GM12878 (cell line): ENCODE measurements at regions not wholly inside any gene's neighbourhood (a gene's known extent, or its start where the extent isn't known, plus 50 kb on each side); places are given as distances from the start of the nearest gene placed in this dataset.

Experiments used
- EZH2 ChIP-seq: IDR thresholded peaks from 2 replicates; pipeline ENCODE4 v1.6.1; 2012; ENCODE audit warnings: low read depth, mild to moderate bottlenecking, control low read depth, inconsistent platforms, low read length, borderline replicate concordance; ENCODE audit not compliant: control insufficient read depth
- TF ChIP-seq, protein P1 (sequence below): fragments of 450-650 bp; IDR thresholded peaks from 2 replicates; pipeline ENCODE4 v1.6.1; 2017; ENCODE audit warnings: mild to moderate bottlenecking, moderate library complexity

DNA sequence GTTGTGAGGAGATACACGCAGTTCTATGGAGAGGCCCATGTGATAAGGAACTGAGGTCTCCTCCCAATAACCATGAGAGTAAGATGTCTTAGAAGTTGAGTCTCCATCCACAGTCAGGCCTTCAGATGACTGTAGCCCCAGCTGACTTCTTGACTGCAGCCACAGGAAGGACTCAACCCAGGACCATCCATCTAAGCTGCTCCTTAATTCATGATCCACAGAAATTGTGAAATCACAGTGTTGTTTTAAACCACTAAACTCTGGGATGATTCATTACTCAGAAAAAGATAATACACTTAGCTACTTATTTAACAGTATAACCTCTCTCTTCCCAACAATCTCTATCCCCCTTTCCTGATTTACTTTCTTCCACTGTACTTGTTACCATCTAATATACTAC, 173.3 kb downstream of the ALDH1A2 start:
- TF ChIP-seq, protein P1, sequence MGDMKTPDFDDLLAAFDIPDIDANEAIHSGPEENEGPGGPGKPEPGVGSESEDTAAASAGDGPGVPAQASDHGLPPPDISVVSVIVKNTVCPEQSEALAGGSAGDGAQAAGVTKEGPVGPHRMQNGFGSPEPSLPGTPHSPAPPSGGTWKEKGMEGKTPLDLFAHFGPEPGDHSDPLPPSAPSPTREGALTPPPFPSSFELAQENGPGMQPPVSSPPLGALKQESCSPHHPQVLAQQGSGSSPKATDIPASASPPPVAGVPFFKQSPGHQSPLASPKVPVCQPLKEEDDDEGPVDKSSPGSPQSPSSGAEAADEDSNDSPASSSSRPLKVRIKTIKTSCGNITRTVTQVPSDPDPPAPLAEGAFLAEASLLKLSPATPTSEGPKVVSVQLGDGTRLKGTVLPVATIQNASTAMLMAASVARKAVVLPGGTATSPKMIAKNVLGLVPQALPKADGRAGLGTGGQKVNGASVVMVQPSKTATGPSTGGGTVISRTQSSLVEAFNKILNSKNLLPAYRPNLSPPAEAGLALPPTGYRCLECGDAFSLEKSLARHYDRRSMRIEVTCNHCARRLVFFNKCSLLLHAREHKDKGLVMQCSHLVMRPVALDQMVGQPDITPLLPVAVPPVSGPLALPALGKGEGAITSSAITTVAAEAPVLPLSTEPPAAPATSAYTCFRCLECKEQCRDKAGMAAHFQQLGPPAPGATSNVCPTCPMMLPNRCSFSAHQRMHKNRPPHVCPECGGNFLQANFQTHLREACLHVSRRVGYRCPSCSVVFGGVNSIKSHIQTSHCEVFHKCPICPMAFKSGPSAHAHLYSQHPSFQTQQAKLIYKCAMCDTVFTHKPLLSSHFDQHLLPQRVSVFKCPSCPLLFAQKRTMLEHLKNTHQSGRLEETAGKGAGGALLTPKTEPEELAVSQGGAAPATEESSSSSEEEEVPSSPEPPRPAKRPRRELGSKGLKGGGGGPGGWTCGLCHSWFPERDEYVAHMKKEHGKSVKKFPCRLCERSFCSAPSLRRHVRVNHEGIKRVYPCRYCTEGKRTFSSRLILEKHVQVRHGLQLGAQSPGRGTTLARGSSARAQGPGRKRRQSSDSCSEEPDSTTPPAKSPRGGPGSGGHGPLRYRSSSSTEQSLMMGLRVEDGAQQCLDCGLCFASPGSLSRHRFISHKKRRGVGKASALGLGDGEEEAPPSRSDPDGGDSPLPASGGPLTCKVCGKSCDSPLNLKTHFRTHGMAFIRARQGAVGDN, result no peak
- no peak for TF ChIP-seq EZH2
